Endothelial cell of umbilical vein (primary cell): ENCODE measurements at regions not wholly inside any gene's neighbourhood (a gene's known extent, or its start where the extent isn't known, plus 50 kb on each side); places are given as distances from the start of the nearest gene placed in this dataset.
A peak's percentile ranks its signal among the peaks of the same experiment; 100 is the strongest.

Experiments
- BruUV-seq: library from RNA; stranded (reverse); fragments of 400-500 nt; replicated peaks from 2 replicates; lab custom pipeline; 2021; lab: Mats Ljungman, UMichigan
- CTCF ChIA-PET: fragments of 300-600, 350-600 bp; sonication (Branson Sonifier 250); formaldehyde crosslinking; loops from one replicate; lab custom pipeline; 2021; ENCODE audit warnings: antibody characterized with exemption, inconsistent platforms; lab: Charles Lee
- POLR2A ChIA-PET: fragments of 300-600, 350-600 bp; sonication (Branson Sonifier 250); formaldehyde crosslinking; loops from one replicate; lab custom pipeline; 2021; ENCODE audit warnings: antibody characterized with exemption, inconsistent platforms; lab: Charles Lee
- DNase-seq: peaks from one replicate; pipeline ENCODE4 v3.0.0-alpha.2; 2011; ENCODE audit warnings: low read depth, low spot score
- FAIRE-seq: peaks from 2 replicates; lab custom pipeline; 2011; peaks lifted over from hg19 to GRCh38; lab: Jason Lieb, UNC
- H2AFZ ChIP-seq: 2 replicates; pipeline ENCODE4 v1.6.0; 2012; ENCODE audit warnings: low read depth, low read length, control low read depth, inconsistent platforms
- H3K27ac ChIP-seq: 2 replicates; pipeline ENCODE4 v1.5.1; 2011; ENCODE audit warnings: low read depth, mild to moderate bottlenecking, control low read depth, low read length, moderate library complexity; ENCODE audit not compliant: insufficient read depth
- H3K27me3 ChIP-seq, 2 experiments: 2 replicates each; pipeline versions ENCODE4 v1.6.0 to v1.6.1; 2011; ENCODE audit warnings: low read length in 2 of 2, mixed read lengths in 1 of 2; ENCODE audit not compliant: control insufficient read depth in 2 of 2, insufficient read depth in 2 of 2
- H3K36me3 ChIP-seq, 2 experiments: 2 replicates in 1 of 2; 3 replicates in 1 of 2; pipeline ENCODE4 v1.5.1; 2011; ENCODE audit warnings: low read length in 2 of 2, mild to moderate bottlenecking in 1 of 2, moderate library complexity in 1 of 2; ENCODE audit not compliant: control insufficient read depth in 2 of 2, insufficient read depth in 2 of 2; ENCODE audit errors: extremely low read depth in 1 of 2
- H3K4me1 ChIP-seq: 3 replicates; pipeline ENCODE4 v1.5.1; 2011; ENCODE audit warnings: mild to moderate bottlenecking, low read length; ENCODE audit not compliant: control insufficient read depth, insufficient read depth; ENCODE audit errors: extremely low read depth
- H3K4me2 ChIP-seq: 2 replicates; pipeline ENCODE4 v1.6.1; 2011; ENCODE audit warnings: low read length, control low read depth, mixed read lengths; ENCODE audit not compliant: insufficient read depth
- H3K4me3 ChIP-seq, 3 experiments: fragments of 200-600 bp in 1 of 3; sonication (generic), shearing (Covaris generic) in 1 of 3; replicated peaks in 1 of 3; 2 replicates each; pipeline ENCODE4 v1.5.1; 2011 to 2016; ENCODE audit warnings: control low read depth in 3 of 3, low read length in 3 of 3, mild to moderate bottlenecking in 2 of 3, inconsistent platforms in 1 of 3, low read depth in 1 of 3, moderate library complexity in 1 of 3; ENCODE audit not compliant: insufficient read depth in 1 of 3
- H3K79me2 ChIP-seq: 2 replicates; pipeline ENCODE4 v1.6.0; 2012; ENCODE audit warnings: low read length, inconsistent platforms; ENCODE audit not compliant: control insufficient read depth, insufficient read depth
- H3K9ac ChIP-seq: replicated peaks from 2 replicates; pipeline ENCODE3; 2011; ENCODE audit warnings: low read length, control low read depth; ENCODE audit not compliant: insufficient read depth; ENCODE audit errors: extremely low read depth
- H3K9me1 ChIP-seq: replicated peaks from 3 replicates; pipeline ENCODE4 v1.6.0; 2011; ENCODE audit warnings: mild to moderate bottlenecking, low read length; ENCODE audit not compliant: control insufficient read depth, insufficient read depth; ENCODE audit errors: extremely low read depth
- H3K9me3 ChIP-seq: replicated peaks from 2 replicates; pipeline ENCODE4 v1.5.1; 2012; ENCODE audit warnings: low read length, inconsistent platforms; ENCODE audit not compliant: control insufficient read depth, insufficient read depth
- H4K20me1 ChIP-seq: replicated peaks from 2 replicates; pipeline ENCODE3; 2011; ENCODE audit warnings: mild to moderate bottlenecking, low read length; ENCODE audit not compliant: control insufficient read depth, insufficient read depth; ENCODE audit errors: extremely low read depth
- EZH2 ChIP-seq: IDR thresholded peaks from 2 replicates; pipeline ENCODE4 v1.6.1; 2012; ENCODE audit warnings: borderline replicate concordance, low read depth, mild to moderate bottlenecking, moderate library complexity, low read length, inconsistent platforms; ENCODE audit not compliant: severe bottlenecking
- FOS ChIP-seq: IDR thresholded peaks from 2 replicates; pipeline ENCODE4 v1.6.1; 2011; ENCODE audit warnings: mild to moderate bottlenecking, low read length, moderate library complexity, borderline replicate concordance; ENCODE audit not compliant: insufficient read depth
- GATA2 ChIP-seq: IDR thresholded peaks from 2 replicates; pipeline ENCODE4 v1.7.0; 2011; ENCODE audit warnings: low read depth, mild to moderate bottlenecking, moderate library complexity, mixed read lengths, low read length; ENCODE audit not compliant: insufficient read length, insufficient read depth
- JUN ChIP-seq: IDR thresholded peaks from 2 replicates; pipeline ENCODE4 v1.6.1; 2011; ENCODE audit warnings: borderline replicate concordance, low read depth; ENCODE audit not compliant: insufficient read length, insufficient read depth
- MYC ChIP-seq: IDR thresholded peaks from one replicate; pipeline ENCODE4 v1.6.1; 2011; ENCODE audit warnings: mild to moderate bottlenecking, low read depth, low read length
- POLR2A ChIP-seq: IDR thresholded peaks from 2 replicates; pipeline ENCODE4 v1.6.1; 2012; ENCODE audit warnings: low read depth, mild to moderate bottlenecking, control low read depth, low read length
- POLR2AphosphoS5 ChIP-seq: IDR thresholded peaks from 2 replicates; pipeline ENCODE4 v1.6.1; 2012; ENCODE audit warnings: low read depth, mild to moderate bottlenecking, control low read depth, low read length, moderate library complexity; ENCODE audit not compliant: insufficient read depth
- dilution Hi-C: fragments of 300-500 bp; cut with MboI; formaldehyde crosslinking; loops from one replicate; pipeline ENCODE4 v1.15.0; 2019; ENCODE audit warnings: low sequenced_read_pairs; ENCODE audit not compliant: extremely low pct_ligation_motif_present
- intact Hi-C: fragments of 100-400 bp; cut with micrococcal nuclease; formaldehyde crosslinking; loops from one replicate; pipeline ENCODE4 v1.10.0; 2022
- TF ChIP-seq, protein P1 (sequence below), 2 donors: IDR thresholded peaks; 1 replicate in 1 of 2; 2 replicates in 1 of 2; pipeline ENCODE4 v1.5.1; 2011; ENCODE audit warnings: low read length in 2 of 2, mild to moderate bottlenecking in 2 of 2, moderate library complexity in 2 of 2, control low read depth in 1 of 2, inconsistent platforms in 1 of 2, low read depth in 1 of 2; ENCODE audit not compliant: insufficient read depth in 1 of 2; ENCODE audit errors: extremely low read depth in 1 of 2
- TF ChIP-seq, protein P2 (sequence below): IDR thresholded peaks from 2 replicates; pipeline ENCODE4 v1.6.1; 2011; ENCODE audit not compliant: insufficient read depth, insufficient read length

DNA sequence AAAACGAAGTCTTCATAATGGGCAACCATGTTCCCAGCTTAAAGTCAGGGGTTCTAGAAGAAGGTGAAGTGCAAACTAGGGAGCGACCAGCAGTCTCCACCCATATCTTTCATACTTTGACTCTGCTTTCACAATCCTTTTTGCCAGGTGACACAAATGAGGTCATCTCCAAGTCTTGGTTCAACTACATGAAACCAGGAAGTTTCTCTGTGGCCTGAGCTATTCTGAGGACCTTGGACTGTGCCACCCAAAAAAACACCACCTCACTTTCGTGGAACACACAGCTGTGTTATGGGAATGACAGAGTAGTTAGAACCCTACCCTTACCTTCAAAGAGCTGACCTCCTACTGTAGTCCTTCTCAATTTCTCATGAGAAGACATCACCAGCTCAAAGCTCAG is 309.2 kb downstream of the AGTPBP1 start:
- H3K27ac ChIP-seq, result no peak overlapping the region
- H3K36me3 ChIP-seq, result no peaks in the 10 kb centered on the region
- peaks cover 25% of the 10 kb centered on the region for H3K4me1 ChIP-seq
- ChIA-PET CTCF (interaction anchor here (1.3 to 1.8 kb wide), 3 partner anchors 9 to 1036 kb away, joined by 3 to 8 read pairs (median 4); no protein-coding TSS in a partner anchor), POLR2A (no interaction called here)
- H2AFZ ChIP-seq, result no peak overlapping the region
- no peak overlapping the region for H3K4me3 ChIP-seq
- H3K79me2 ChIP-seq, result no peaks in the 10 kb centered on the region
- TF ChIP-seq, protein P1, sequence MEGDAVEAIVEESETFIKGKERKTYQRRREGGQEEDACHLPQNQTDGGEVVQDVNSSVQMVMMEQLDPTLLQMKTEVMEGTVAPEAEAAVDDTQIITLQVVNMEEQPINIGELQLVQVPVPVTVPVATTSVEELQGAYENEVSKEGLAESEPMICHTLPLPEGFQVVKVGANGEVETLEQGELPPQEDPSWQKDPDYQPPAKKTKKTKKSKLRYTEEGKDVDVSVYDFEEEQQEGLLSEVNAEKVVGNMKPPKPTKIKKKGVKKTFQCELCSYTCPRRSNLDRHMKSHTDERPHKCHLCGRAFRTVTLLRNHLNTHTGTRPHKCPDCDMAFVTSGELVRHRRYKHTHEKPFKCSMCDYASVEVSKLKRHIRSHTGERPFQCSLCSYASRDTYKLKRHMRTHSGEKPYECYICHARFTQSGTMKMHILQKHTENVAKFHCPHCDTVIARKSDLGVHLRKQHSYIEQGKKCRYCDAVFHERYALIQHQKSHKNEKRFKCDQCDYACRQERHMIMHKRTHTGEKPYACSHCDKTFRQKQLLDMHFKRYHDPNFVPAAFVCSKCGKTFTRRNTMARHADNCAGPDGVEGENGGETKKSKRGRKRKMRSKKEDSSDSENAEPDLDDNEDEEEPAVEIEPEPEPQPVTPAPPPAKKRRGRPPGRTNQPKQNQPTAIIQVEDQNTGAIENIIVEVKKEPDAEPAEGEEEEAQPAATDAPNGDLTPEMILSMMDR (IDR thresholded peaks at IDR 0.05; ENCODE audit: extremely low read depth in 1 of 2, insufficient read depth in 1 of 2, low read depth in 1 of 2, low read length in 2 of 2), result no peak
- TF ChIP-seq GATA2 (no peak), POLR2A (no peak), MYC (no peak), JUN (no peak), FOS (no peak), POLR2AphosphoS5 (no peak), EZH2 (no peak)
- TF ChIP-seq, protein P2, sequence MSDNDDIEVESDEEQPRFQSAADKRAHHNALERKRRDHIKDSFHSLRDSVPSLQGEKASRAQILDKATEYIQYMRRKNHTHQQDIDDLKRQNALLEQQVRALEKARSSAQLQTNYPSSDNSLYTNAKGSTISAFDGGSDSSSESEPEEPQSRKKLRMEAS, result no peak
- no TSS peak for BruUV-seq
- H3K27me3 ChIP-seq, result peaks cover 0 to 2% of the 10 kb centered on the region in 2 experiments
- FAIRE-seq (no peak), DNase-seq (no peak)
- intact Hi-C loops, result no loop called here
- H3K9me3 ChIP-seq, result no peaks in the 10 kb centered on the region
- H3K4me2 ChIP-seq, result peak overlapping the region; percentile 42
- H4K20me1 ChIP-seq, result no peaks in the 10 kb centered on the region
- dilution Hi-C loops, result no loop called here
- no peak overlapping the region for H3K9ac ChIP-seq
- no peaks in the 10 kb centered on the region for H3K9me1 ChIP-seq
